ENCODE measurements at regions not wholly inside any gene's neighbourhood (a gene's known extent, or its start where the extent isn't known, plus 50 kb on each side); places are given as distances from the start of the nearest gene placed in this dataset.

GRCh38 chr6:71197267-71197666 is 91.3 kb upstream of the OGFRL1 start:
- no peak for DNase-seq

GRCh38 chr6:71197780-71198179 is 90.8 kb upstream of the OGFRL1 start:
- H3K9me3 ChIP-seq (ENCODE audit: insufficient read depth, low read length, severe bottlenecking) = no peaks in the 10 kb centered on the region
- H3K4me3 ChIP-seq (ENCODE audit: low read depth in 1 of 2, low read length in 2 of 2) = no peak overlapping the region
- H3K79me2 ChIP-seq (ENCODE audit: insufficient read depth, low read length) = no peaks in the 10 kb centered on the region
- ATAC-seq (ENCODE audit: insufficient read depth, low read depth) = no peak
- TF ChIP-seq EZH2 (IDR thresholded peaks at IDR 0.05; ENCODE audit: borderline replicate concordance, low read depth, low read length, severe bottlenecking) = no peak
- TF ChIP-seq CTCF (IDR thresholded peaks at IDR 0.05; ENCODE audit: borderline replicate concordance, extremely low read depth, low read length, poor library complexity, severe bottlenecking) = no peak
- no peak for DNase-seq
- no peak overlapping the region for H3K4me2 ChIP-seq (ENCODE audit: insufficient read depth, low read length)
- H3K27ac ChIP-seq (ENCODE audit: low read length) = no peak overlapping the region
- H4K20me1 ChIP-seq (ENCODE audit: insufficient read depth, low read length) = no peaks in the 10 kb centered on the region
- H2AFZ ChIP-seq (ENCODE audit: low read depth, low read length) = no peak overlapping the region
- peaks cover 5% of the 10 kb centered on the region for H3K27me3 ChIP-seq (ENCODE audit: insufficient read depth, low read length, poor library complexity)
- no peaks in the 10 kb centered on the region for H3K36me3 ChIP-seq (ENCODE audit: insufficient read depth, low read length)
- no peaks in the 10 kb centered on the region for H3K4me1 ChIP-seq (ENCODE audit: insufficient read depth, low read length)
- no peak overlapping the region for H3K9ac ChIP-seq (ENCODE audit: low read depth, low read length)

More at GRCh38 chr6:71197267-71197666, 91.3 kb upstream of the OGFRL1 start:
- TF ChIP-seq EZH2 (IDR thresholded peaks at IDR 0.05; ENCODE audit: borderline replicate concordance, low read depth, low read length, severe bottlenecking) = no peak
- TF ChIP-seq CTCF (IDR thresholded peaks at IDR 0.05; ENCODE audit: borderline replicate concordance, extremely low read depth, low read length, poor library complexity, severe bottlenecking) = no peak
- no peaks in the 10 kb centered on the region for H3K9me3 ChIP-seq (ENCODE audit: insufficient read depth, low read length, severe bottlenecking)
- no peaks in the 10 kb centered on the region for H4K20me1 ChIP-seq (ENCODE audit: insufficient read depth, low read length)
- no peak overlapping the region for H2AFZ ChIP-seq (ENCODE audit: low read depth, low read length)
- no peak for ATAC-seq (ENCODE audit: insufficient read depth, low read depth)
- H3K27me3 ChIP-seq (ENCODE audit: insufficient read depth, low read length, poor library complexity) = peaks cover 5% of the 10 kb centered on the region
- H3K9ac ChIP-seq (ENCODE audit: low read depth, low read length) = no peak overlapping the region
- H3K36me3 ChIP-seq (ENCODE audit: insufficient read depth, low read length) = no peaks in the 10 kb centered on the region
- no peak overlapping the region for H3K4me2 ChIP-seq (ENCODE audit: insufficient read depth, low read length)
- no peak overlapping the region for H3K27ac ChIP-seq (ENCODE audit: low read length)
- no peaks in the 10 kb centered on the region for H3K4me1 ChIP-seq (ENCODE audit: insufficient read depth, low read length)
- no peaks in the 10 kb centered on the region for H3K79me2 ChIP-seq (ENCODE audit: insufficient read depth, low read length)
- no peak overlapping the region for H3K4me3 ChIP-seq (ENCODE audit: low read depth in 1 of 2, low read length in 2 of 2)

- Histone ChIP-seq H3K9me3 (ENCODE audit: insufficient read depth, low read length, severe bottlenecking) (no peaks in the 10 kb centered on the region), H3K36me3 (ENCODE audit: insufficient read depth, low read length) (no peaks in the 10 kb centered on the region), H3K27ac (ENCODE audit: low read length) (no peak overlapping the region), H3K4me3 (ENCODE audit: low read depth in 1 of 2, low read length in 2 of 2) (no peak overlapping the region), H2AFZ (ENCODE audit: low read depth, low read length) (no peak overlapping the region), H4K20me1 (ENCODE audit: insufficient read depth, low read length) (no peaks in the 10 kb centered on the region), H3K9ac (ENCODE audit: low read depth, low read length) (no peak overlapping the region), H3K27me3 (ENCODE audit: insufficient read depth, low read length, poor library complexity) (peaks cover 5% of the 10 kb centered on the region), H3K4me2 (ENCODE audit: insufficient read depth, low read length) (no peak overlapping the region), H3K79me2 (ENCODE audit: insufficient read depth, low read length) (no peaks in the 10 kb centered on the region), H3K4me1 (ENCODE audit: insufficient read depth, low read length) (no peaks in the 10 kb centered on the region)
- ATAC-seq (ENCODE audit: insufficient read depth, low read depth) (no peak), DNase-seq (no peak)
- no peak for TF ChIP-seq EZH2 (IDR thresholded peaks at IDR 0.05; ENCODE audit: borderline replicate concordance, low read depth, low read length, severe bottlenecking)
- no peak for TF ChIP-seq CTCF (IDR thresholded peaks at IDR 0.05; ENCODE audit: borderline replicate concordance, extremely low read depth, low read length, poor library complexity, severe bottlenecking)
Observed at GRCh38 chr6:71198908-71199307, 89.7 kb upstream of the OGFRL1 start.

- no peak for DNase-seq
- H3K4me1 ChIP-seq (ENCODE audit: insufficient read depth, low read length) = no peaks in the 10 kb centered on the region
- no peak overlapping the region for H2AFZ ChIP-seq (ENCODE audit: low read depth, low read length)
- H3K36me3 ChIP-seq (ENCODE audit: insufficient read depth, low read length) = no peaks in the 10 kb centered on the region
- no peak overlapping the region for H3K4me2 ChIP-seq (ENCODE audit: insufficient read depth, low read length)
- no peak for ATAC-seq (ENCODE audit: insufficient read depth, low read depth)
- no peaks in the 10 kb centered on the region for H3K9me3 ChIP-seq (ENCODE audit: insufficient read depth, low read length, severe bottlenecking)
- H3K9ac ChIP-seq (ENCODE audit: low read depth, low read length) = no peak overlapping the region
- no peak for TF ChIP-seq EZH2 (IDR thresholded peaks at IDR 0.05; ENCODE audit: borderline replicate concordance, low read depth, low read length, severe bottlenecking)
- no peak for TF ChIP-seq CTCF (IDR thresholded peaks at IDR 0.05; ENCODE audit: borderline replicate concordance, extremely low read depth, low read length, poor library complexity, severe bottlenecking)
- no peak overlapping the region for H3K4me3 ChIP-seq (ENCODE audit: low read depth in 1 of 2, low read length in 2 of 2)
- peaks cover 5% of the 10 kb centered on the region for H3K27me3 ChIP-seq (ENCODE audit: insufficient read depth, low read length, poor library complexity)
- no peaks in the 10 kb centered on the region for H3K79me2 ChIP-seq (ENCODE audit: insufficient read depth, low read length)
- H3K27ac ChIP-seq (ENCODE audit: low read length) = no peak overlapping the region
- H4K20me1 ChIP-seq (ENCODE audit: insufficient read depth, low read length) = no peaks in the 10 kb centered on the region
Observed at GRCh38 chr6:71199736-71200135, 88.9 kb upstream of the OGFRL1 start.

All from DND-41 (cell line).